NB4 (cell line): ENCODE measurements at regions not wholly inside any gene's neighbourhood (a gene's known extent, or its start where the extent isn't known, plus 50 kb on each side); places are given as distances from the start of the nearest gene placed in this dataset.

Source experiments
- POLR2A ChIP-seq: IDR thresholded peaks from 2 replicates; pipeline ENCODE4 v1.6.1; 2011; ENCODE audit warnings: mild to moderate bottlenecking; ENCODE audit not compliant: insufficient read length; ENCODE audit errors: extremely low read depth
- TF ChIP-seq, protein P1 (sequence below): IDR thresholded peaks from one replicate; pipeline ENCODE4 v1.5.1; 2012; ENCODE audit warnings: low read depth, low read length
- TF ChIP-seq, protein P2 (sequence below): IDR thresholded peaks from 2 replicates; pipeline ENCODE4 v1.6.1; 2011; ENCODE audit warnings: low read depth, low read length

DNA sequence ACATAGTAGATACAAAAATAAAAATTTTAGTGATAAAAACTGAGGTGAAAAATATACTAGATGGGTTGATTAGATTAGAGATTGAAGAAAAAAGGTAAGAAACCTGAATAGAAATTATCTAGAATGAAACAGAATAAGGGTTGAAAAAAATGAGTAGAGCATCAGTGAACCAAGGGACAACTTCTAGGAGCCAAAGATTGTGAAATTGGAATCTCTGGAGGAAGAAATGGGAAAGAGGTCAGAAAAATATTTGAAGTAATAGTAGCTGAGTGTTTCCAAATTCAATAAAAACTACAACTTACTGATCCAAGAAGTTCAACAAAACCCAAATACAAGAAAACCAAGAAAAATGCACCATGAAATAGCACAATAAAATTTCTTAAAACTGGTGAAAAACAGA, 116.6 kb upstream of the STARD4 start:
- TF ChIP-seq, protein P1, sequence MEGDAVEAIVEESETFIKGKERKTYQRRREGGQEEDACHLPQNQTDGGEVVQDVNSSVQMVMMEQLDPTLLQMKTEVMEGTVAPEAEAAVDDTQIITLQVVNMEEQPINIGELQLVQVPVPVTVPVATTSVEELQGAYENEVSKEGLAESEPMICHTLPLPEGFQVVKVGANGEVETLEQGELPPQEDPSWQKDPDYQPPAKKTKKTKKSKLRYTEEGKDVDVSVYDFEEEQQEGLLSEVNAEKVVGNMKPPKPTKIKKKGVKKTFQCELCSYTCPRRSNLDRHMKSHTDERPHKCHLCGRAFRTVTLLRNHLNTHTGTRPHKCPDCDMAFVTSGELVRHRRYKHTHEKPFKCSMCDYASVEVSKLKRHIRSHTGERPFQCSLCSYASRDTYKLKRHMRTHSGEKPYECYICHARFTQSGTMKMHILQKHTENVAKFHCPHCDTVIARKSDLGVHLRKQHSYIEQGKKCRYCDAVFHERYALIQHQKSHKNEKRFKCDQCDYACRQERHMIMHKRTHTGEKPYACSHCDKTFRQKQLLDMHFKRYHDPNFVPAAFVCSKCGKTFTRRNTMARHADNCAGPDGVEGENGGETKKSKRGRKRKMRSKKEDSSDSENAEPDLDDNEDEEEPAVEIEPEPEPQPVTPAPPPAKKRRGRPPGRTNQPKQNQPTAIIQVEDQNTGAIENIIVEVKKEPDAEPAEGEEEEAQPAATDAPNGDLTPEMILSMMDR, result no peak
- no peak for TF ChIP-seq POLR2A
- TF ChIP-seq, protein P2, sequence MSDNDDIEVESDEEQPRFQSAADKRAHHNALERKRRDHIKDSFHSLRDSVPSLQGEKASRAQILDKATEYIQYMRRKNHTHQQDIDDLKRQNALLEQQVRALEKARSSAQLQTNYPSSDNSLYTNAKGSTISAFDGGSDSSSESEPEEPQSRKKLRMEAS, result no peak
